Cardiac fibroblast (primary cell): ENCODE measurements at regions not wholly inside any gene's neighbourhood (a gene's known extent, or its start where the extent isn't known, plus 50 kb on each side); places are given as distances from the start of the nearest gene placed in this dataset.
"Not testable (repeated sequence)": the region's sequence is repeated elsewhere in the genome, so short reads cannot be mapped to it uniquely, and the experiment has no call there.

Experiments used
- DNase-seq, 2 donors: peaks; one replicate each; pipeline versions ENCODE4 v3.0.0 to v3.0.0-alpha.2; 2010; ENCODE audit warnings: low read depth in 2 of 2
- H3K4me3 ChIP-seq, 2 donors: replicated peaks in 1 of 2; 1 replicate in 1 of 2; 2 replicates in 1 of 2; pipeline ENCODE4 v1.5.1; 2011; ENCODE audit warnings: low read depth in 2 of 2, low read length in 2 of 2, mild to moderate bottlenecking in 2 of 2, moderate library complexity in 1 of 2
- TF ChIP-seq, protein P1 (sequence below): IDR thresholded peaks from one replicate; pipeline ENCODE4 v1.5.1; 2011; ENCODE audit warnings: low read depth, mild to moderate bottlenecking, low read length, inconsistent platforms

DNA sequence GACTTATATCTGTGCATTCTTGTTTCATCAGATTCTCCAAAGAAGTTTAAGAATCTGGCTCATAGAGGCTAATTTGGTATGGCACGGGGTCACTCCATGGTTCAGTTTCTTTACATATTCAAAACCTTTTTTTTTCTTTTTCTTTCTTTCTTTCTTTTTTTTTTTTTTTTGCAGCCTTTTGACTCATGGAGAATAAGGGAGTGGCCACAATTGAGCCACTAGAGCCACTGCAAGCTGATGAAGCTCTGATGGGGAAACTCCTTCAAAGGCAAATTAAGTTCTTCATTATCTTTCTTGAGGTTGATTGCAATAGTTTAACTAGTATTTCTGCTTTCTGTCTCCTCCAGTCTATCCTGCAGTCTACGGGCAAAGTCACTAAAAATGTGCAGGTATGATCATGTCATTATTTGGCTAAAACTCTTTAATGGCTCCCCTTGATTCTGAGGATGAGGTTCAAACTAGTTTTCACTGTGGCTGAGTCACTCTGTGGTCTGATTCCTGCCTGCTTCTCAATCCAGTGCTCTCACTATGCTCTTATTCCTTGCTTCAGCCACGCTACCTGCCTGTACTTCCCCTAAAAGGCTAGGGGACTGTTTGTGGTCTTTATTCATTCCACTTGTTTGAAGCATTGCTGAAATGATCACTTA, 93.5 kb upstream of the RIOK2 start:
- no peak for DNase-seq
- H3K4me3 ChIP-seq: no peak overlapping the region
- TF ChIP-seq, protein P1, sequence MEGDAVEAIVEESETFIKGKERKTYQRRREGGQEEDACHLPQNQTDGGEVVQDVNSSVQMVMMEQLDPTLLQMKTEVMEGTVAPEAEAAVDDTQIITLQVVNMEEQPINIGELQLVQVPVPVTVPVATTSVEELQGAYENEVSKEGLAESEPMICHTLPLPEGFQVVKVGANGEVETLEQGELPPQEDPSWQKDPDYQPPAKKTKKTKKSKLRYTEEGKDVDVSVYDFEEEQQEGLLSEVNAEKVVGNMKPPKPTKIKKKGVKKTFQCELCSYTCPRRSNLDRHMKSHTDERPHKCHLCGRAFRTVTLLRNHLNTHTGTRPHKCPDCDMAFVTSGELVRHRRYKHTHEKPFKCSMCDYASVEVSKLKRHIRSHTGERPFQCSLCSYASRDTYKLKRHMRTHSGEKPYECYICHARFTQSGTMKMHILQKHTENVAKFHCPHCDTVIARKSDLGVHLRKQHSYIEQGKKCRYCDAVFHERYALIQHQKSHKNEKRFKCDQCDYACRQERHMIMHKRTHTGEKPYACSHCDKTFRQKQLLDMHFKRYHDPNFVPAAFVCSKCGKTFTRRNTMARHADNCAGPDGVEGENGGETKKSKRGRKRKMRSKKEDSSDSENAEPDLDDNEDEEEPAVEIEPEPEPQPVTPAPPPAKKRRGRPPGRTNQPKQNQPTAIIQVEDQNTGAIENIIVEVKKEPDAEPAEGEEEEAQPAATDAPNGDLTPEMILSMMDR: no peak

DNA sequence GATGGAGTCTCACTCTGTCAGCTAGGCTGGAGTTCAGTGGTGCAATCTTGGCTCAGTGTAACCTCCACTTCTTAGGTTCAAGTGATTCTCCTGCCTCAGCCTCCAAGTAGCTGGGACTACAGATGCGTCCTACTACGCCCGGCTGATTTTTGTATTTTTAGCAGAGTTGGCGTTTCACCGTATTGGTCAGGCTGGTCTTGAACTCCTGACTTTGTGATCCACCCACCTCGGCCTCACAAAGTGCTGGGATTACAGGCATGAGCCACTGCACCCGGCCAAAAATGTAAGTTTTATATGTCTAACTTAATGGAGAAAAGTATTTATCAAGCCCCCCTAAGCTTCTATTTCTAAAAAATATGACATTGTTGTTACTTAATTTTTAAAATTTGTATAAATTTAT, 98.2 kb upstream of the RIOK2 start:
- no peak overlapping the region for H3K4me3 ChIP-seq
- no peak for DNase-seq
- TF ChIP-seq, protein P1: no peak

DNA sequence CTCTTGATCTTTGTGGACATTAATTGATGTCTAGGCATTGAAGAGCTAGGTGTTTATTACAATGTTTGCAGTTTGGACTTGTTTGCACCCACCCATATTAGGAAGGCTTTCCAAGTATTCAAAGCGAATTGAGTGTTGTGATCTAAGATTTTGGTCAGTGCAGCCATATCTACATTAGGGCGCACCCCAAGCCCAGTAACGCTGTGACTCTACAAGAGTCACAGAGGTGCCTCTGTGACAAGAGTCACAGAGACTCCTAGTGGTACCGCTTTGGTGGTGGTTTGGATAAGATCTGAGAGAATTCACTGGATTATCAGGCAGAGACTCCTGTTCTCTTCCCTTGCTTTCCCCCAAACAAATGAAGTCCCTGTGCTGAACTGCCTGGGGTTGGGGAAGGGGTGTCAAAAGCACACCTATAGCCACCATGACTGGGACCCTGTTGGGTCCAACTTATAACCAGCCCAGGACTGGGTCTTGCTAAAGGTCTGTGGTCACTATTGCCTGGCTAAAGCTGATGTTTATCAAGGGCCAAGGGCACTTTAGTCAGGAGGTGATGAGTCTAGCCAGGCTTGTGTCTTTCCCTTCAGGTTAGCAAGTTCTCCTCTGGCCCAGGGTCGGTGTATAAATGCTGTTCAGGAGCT, 114.1 kb upstream of the RIOK2 start:
- DNase-seq: peak; percentile 10 to 66
- H3K4me3 ChIP-seq: no peak overlapping the region
- TF ChIP-seq, protein P1: peak; percentile 46

DNA sequence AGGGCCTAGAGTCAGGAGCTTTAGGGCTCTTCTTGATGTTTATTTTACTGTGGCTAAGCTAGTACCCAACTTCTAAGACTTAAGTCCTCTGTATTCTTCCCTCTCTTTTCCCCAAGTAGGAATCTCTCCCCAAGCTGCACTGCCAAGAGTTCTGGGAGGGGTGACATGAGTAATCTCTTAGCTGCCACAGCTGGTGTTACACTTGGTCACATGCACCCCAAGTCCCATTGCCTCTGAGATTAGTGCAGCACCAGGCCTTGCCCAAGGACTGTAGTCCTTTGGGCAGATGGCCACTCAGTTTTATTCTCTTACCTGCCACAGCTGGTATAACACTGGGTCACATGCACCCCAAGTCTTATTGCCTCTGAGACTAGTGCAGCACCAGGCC, 114.7 kb upstream of the RIOK2 start:
- TF ChIP-seq, protein P1: no peak
- no peak overlapping the region for H3K4me3 ChIP-seq
- DNase-seq: peak in 1 of 2 donors; percentile 13

DNA sequence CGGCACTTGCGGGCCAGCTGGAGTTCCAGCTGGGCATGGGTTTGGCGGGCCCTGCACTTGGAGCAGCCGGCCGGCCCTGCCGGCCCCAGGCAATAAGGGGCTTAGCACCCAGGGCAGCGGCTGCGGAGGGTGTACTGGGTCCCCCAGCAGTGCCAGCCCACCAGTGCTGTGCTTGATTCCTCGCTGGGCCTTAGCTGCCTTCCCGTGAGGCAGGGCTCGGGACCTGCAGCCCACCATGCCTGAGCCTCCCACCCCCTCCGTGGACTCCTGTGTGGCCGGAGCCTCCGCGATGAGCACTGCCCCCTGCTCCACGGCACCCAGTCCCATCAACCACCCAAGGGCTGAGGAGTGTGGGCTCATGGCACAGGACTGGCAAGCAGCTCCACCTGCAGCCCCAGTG, 118.1 kb upstream of the RIOK2 start:
- DNase-seq, H3K4me3 ChIP-seq: not testable (repeated sequence)

DNA sequence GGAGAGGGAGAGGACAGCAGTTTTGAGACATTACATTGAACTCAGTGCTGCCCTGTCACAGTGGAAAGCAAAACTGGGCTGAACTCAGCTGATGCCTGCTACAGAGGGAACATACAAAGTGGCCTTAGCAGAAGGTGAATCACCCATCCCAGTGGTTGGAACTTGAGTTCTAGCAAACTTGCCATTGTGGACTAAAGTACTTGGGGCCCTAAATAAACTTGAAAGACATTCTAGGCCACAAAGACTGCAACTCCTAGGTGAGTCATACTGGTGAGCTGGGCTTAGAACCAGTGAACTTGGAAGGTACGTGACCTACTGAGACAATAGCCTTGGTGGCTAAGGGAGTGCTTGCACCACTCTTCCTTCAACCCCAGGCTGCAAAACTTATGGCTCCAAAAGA, 155.7 kb upstream of the RIOK2 start:
- DNase-seq: peak in 1 of 2 donors; percentile 33
- TF ChIP-seq, protein P1: no peak

DNA sequence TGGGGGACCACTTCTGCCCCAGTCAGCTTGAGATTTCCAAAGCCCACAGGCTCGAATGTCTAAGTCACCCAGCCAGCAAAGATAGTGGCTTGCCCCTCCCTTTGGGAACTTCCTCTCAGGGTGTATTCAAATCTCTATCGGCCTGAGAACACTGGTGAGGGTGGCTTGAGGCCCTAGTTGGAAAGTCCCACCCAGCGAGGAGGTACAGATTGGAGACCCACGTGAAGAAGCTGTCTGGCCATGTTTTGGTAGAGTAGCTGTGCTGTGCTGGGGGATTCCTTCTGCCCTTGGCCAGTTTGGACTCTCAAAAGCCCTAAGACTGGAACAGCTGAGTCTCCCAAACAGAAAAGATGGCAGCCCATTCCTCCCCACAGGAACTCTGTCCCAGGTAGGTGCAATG, 172.7 kb upstream of the RIOK2 start:
- TF ChIP-seq, protein P1: no peak
- H3K4me3 ChIP-seq: no peak overlapping the region
- no peak for DNase-seq

More for the DNA sequence above, 155.7 kb upstream of the RIOK2 start:
- no peak overlapping the region for H3K4me3 ChIP-seq
